22Rv1 (cell line): ENCODE measurements at regions not wholly inside any gene's neighbourhood (a gene's known extent, or its start where the extent isn't known, plus 50 kb on each side); places are given as distances from the start of the nearest gene placed in this dataset.

Source experiments
- H3K27ac ChIP-seq: fragments of 450-650 bp; 2 replicates; pipeline ENCODE4 v1.5.1; 2017
- CTCF ChIP-seq: fragments of 450-650 bp; IDR thresholded peaks from 2 replicates; pipeline ENCODE4 v1.5.1; 2017; ENCODE audit warnings: mild to moderate bottlenecking
- ZFX ChIP-seq: fragments of 450-650 bp; IDR thresholded peaks from 2 replicates; pipeline ENCODE4 v1.6.1; 2017; ENCODE audit warnings: antibody characterized with exemption, borderline replicate concordance

GRCh38 chr9:21686738-21687137 lies 115.7 kb upstream of the MTAP start:
- TF ChIP-seq ZFX (no peak), CTCF (no peak)
- no peak overlapping the region for H3K27ac ChIP-seq

GRCh38 chr9:21687351-21687750 lies 115.1 kb upstream of the MTAP start:
- H3K27ac ChIP-seq = no peak overlapping the region
- TF ChIP-seq ZFX (no peak), CTCF (no peak)

- TF ChIP-seq ZFX (no peak), CTCF (no peak)
- H3K27ac ChIP-seq = no peak overlapping the region
Observed at GRCh38 chr9:21688108-21689102, 114.0 kb upstream of the MTAP start.

GRCh38 chr9:21689854-21690253 lies 112.6 kb upstream of the MTAP start:
- no peak overlapping the region for H3K27ac ChIP-seq
- TF ChIP-seq ZFX (no peak), CTCF (no peak)

GRCh38 chr9:21690561-21690960 lies 111.9 kb upstream of the MTAP start:
- TF ChIP-seq ZFX (no peak), CTCF (no peak)
- no peak overlapping the region for H3K27ac ChIP-seq

- TF ChIP-seq ZFX (no peak), CTCF (no peak)
- H3K27ac ChIP-seq = no peak overlapping the region
Observed at GRCh38 chr9:21692390-21692789, 110.0 kb upstream of the MTAP start.

- TF ChIP-seq ZFX (no peak), CTCF (no peak)
- no peak overlapping the region for H3K27ac ChIP-seq
Observed at GRCh38 chr9:21694424-21694823, 108.0 kb upstream of the MTAP start.
